GM19438 (cell line): ENCODE measurements at regions not wholly inside any gene's neighbourhood (a gene's known extent, or its start where the extent isn't known, plus 50 kb on each side); places are given as distances from the start of the nearest gene placed in this dataset.

Experiments used
- ATAC-seq: cut with Tn5 transposase; IDR thresholded peaks from one replicate; pipeline ENCODE4 v1.9.1; 2021; ENCODE audit warnings: low read depth; ENCODE audit not compliant: unreplicated experiment

DNA sequence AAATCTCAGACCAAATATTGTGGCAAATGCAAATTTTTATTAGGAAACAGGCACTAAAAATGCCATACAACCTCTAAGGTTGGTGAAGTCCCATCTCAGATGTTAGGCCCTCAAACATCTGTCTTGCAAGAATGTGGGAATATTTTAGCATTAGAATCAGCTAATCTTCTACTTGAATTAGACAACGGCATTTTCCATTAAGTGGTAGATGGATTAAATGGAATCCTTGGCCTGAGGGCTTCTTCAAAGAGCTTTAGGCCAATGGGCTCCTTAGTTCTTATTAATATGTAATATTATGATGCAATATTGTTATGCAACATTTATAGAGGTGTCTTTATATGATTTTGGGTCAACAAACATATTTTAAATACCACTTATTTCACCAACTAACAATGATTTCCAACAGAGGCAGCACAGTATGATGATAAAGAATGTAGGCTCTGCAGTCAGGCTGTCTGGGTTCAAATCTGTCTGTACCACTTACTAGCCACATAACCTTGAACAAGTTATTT lies 122.9 kb upstream of the PLEKHA5 start:
- no peak for ATAC-seq

- ATAC-seq = no peak
Measured at GRCh38 chr12:19008102-19008501, 121.4 kb upstream of the PLEKHA5 start.

- no peak for ATAC-seq
Measured at GRCh38 chr12:19010087-19010486, 119.4 kb upstream of the PLEKHA5 start.

DNA sequence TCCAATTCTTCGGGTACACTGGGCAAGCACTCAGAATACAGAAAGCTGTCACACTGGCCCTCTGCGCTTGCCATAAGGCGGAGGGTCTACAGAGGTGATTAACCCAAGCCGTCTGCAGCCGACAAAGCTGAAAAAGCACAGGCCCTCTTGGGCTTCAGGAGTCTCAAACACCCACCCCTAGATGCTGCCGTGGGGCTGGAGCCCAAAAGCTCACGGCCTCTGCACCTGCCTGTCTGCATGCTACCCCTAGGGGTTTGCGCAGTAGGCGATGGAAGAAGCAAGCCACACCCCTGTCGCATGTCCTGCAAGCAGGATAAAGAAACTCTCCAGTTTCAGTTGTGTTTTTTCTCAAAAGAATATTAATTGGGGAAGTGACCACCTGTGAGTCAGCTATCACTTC lies 118.8 kb upstream of the PLEKHA5 start:
- ATAC-seq = no peak

DNA sequence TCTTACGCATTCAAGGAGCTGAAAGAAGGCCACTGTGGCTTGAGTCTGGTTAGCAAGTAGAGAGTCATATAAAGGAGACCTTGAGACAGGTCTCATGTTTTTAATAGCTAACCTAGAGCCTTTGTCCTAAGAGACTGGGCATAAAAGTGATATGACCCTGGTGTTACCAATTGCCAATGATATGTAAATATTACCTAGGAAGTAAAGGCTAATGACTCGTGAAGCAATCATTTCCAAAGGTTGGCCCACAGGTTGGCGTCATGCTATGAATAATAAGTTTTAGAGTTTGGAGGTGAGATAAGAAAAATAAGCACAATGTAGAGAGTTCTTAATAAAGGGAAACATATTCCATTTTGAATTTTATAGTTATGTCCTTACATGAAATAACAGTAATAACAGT lies 116.6 kb upstream of the PLEKHA5 start:
- ATAC-seq = no peak

GRCh38 chr12:19014240-19014639 lies 115.3 kb upstream of the PLEKHA5 start:
- ATAC-seq = no peak

GRCh38 chr12:19015285-19015684 lies 114.2 kb upstream of the PLEKHA5 start:
- ATAC-seq = no peak

DNA sequence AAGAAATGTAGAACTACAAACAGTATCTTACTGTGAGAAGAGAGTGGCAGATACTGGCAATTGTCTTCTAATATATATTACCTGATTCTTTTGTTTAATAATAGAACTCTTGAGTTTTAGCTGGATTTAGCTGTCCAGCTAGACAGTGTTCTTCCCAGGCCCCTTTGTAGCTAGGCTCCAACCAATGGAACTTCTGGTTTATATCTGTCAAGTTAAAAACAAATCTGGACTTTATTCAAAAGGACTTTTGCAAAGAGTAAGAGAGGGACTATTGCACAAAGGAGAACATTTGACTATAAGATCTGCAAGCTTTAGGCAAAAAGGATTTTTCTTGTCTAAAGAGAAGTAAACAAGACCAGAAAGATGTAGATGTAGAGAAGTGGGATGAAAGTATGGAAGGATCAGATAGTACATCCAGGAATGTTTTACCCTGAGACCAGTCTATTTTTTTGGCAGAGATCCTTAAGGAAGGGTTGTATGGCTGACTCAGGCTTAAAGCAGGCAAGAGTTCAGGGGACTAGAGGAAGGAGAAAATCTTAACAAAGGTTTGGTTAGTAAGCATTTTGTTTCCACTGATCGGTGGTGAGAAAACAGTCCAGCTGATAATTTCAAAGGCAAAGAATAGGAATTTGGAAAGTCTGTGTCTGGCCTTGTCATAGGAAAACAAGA lies 111.1 kb upstream of the PLEKHA5 start:
- ATAC-seq = no peak

DNA sequence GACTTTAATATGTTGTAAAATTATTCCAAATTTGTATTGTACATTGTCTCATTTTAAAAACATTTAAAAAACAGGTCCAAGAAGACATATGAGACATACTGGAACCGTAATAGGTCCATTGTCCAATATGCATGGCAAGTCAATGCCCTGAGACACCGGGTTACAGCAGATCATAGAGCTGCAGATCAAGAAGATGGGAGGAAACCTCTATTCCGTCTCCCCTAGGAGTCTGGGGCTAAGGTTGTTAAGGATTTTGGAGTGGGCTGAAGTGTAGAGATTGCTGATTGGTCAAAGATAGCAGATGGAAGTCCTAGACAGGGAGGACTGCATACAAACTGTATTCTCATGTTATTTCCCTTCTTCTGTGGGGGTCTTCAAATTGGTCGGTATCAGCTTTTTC lies 108.3 kb upstream of the PLEKHA5 start:
- no peak for ATAC-seq

GRCh38 chr12:19021646-19022045 lies 107.9 kb upstream of the PLEKHA5 start:
- ATAC-seq = no peak

DNA sequence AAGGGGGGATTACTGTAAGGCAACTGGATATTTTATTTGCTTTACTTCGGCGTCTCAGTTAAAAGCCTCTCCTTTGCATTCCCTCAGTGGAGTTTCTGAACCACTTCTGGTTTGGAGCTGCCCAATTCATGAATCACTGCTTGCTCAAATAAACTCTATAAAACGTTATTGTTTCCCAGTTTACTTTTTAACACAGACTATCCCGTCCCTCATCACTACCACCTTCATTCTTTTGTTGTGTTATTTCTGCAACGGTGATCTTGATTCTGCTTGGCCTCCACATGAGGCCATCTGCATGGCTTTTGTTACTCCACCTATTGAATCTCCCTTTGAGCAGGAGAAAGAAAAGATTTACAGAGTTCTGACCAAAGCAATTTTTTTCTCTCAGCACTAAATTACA lies 104.0 kb upstream of the PLEKHA5 start:
- ATAC-seq = no peak

DNA sequence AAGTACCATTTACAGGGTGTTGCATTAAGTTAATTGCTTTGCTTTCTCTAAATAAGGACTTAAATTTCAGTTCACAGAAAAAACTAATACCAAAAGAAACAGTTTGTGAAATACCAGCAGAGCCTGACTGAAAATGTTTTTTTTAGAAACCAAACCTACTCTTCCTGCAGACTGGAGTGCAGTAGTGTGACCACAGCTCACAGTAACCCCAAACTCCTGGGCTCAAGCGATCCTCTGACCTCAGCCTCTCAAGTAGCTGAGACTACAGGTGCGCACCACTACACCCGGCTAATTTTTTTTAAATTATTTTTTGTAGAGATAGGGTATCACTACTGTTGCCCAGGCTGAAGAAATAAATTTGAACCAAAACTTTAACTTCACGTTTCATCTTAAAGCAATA lies 103.5 kb upstream of the PLEKHA5 start:
- ATAC-seq = no peak

- ATAC-seq = no peak
Measured at GRCh38 chr12:19026614-19027488, 102.7 kb upstream of the PLEKHA5 start.

- no peak for ATAC-seq
Measured at GRCh38 chr12:19030180-19030579, 99.4 kb upstream of the PLEKHA5 start.

- ATAC-seq = no peak
Measured at GRCh38 chr12:19030603-19031002, 98.9 kb upstream of the PLEKHA5 start.

GRCh38 chr12:19031032-19031431 lies 98.5 kb upstream of the PLEKHA5 start:
- no peak for ATAC-seq

DNA sequence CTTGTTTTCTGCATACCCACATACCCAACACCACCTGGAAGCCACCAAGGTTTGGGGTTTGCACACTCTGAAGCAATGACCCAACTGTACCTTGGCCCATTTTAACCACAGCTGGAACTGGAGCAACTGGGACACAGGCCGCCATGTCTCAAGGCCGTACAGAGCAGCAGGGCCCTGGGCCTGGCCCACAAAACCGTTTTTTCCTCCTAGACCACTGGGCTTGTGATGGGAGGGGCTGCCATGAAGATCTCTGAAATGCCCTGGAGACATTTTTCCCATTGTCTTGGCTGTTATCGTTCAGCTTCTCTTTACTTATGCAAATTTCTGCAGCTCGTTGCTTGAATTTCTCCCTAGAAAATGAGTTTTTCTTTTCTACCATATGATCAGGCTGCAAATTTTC lies 96.7 kb upstream of the PLEKHA5 start:
- no peak for ATAC-seq

DNA sequence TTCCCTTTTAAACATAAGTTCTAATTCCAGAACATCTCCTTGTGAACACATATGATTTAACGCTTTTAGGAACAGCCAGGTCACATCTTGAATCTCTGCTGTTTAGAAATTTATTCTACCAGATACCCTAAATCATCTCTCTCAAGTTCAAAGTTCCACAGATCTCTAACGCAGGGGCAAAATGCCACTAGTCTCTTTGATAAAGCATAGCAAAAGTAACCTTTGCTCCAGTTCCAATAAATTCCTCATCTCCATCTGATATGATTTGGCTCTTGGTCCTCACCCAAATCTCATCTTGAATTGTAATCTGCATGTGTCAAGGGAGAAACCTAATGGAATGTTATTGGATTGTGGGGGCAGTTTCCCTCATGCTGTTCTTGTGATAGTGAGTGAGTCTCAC lies 96.3 kb upstream of the PLEKHA5 start:
- no peak for ATAC-seq

- no peak for ATAC-seq
Measured at GRCh38 chr12:19034937-19035336, 94.6 kb upstream of the PLEKHA5 start.

- no peak for ATAC-seq
Measured at GRCh38 chr12:19035536-19035935, 94.0 kb upstream of the PLEKHA5 start.

GRCh38 chr12:19036673-19037357 lies 92.7 kb upstream of the PLEKHA5 start:
- ATAC-seq = no peak
